ENCODE measurements at regions not wholly inside any gene's neighbourhood (a gene's known extent, or its start where the extent isn't known, plus 50 kb on each side); places are given as distances from the start of the nearest gene placed in this dataset.
"Not testable (repeated sequence)": the region's sequence is repeated elsewhere in the genome, so short reads cannot be mapped to it uniquely, and the experiment has no call there.

- no peak for DNase-seq (ENCODE audit: low read depth)
Observed at GRCh38 chr13:99737481-99738245, 233.9 kb downstream of the ZIC5 start.

DNA sequence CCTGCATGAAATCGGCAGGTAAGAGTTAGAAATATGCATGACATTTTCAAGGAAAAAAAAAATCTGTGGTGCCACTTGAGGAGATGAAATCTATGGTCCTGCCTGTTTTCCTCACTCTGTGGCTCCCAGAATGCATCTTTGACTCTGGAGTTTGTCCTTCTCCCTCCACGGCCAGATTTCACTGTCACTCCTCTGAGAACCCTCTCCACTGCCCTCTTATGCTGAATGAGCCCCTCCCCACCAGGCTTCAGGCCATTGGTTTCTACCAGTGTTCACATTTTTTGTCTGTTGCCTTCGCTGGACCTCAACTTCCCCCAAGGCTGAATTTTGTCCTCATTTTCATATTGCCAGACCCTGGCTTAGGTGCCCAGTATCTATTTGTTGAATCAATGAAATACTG is 235.0 kb downstream of the ZIC5 start:
- DNase-seq (ENCODE audit: low read depth), result no peak

DNA sequence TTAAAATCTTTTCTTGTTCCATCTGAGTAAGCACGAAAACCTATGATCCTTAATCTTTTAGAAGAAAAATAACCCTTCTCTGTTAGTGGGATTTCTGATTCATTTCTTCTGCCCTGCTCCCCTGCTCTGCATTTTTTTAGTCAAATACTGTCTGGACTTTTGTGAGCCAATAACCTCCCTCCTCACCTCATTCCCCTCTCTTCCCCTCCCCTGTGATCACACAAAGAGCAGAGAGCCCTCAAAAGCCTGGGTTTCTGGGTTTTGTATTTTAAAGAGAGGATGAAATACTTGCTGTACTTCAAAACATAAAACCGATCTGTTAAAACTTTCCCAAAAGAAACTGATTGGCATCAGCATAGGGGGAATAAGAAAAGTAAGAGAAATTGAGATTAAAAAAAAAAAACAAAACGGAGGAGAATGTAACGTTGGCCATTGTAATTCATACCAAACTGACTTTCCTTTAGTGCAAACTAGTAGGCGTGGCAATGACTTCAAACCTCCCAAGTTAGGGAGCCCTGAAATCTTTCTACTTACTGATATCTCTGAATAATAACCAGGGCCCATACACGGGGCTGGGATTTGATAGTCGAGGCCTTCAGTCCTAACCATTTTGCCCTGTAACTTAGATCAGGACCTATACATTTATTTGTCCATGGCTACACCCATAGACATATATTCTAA is 232.9 kb downstream of the TM9SF2 start:
- DNase-seq (ENCODE audit: low read depth), result no peak

- DNase-seq (ENCODE audit: low read depth), result no peak
Observed at GRCh38 chr13:99733346-99733745, 232.1 kb downstream of the TM9SF2 start.

DNA sequence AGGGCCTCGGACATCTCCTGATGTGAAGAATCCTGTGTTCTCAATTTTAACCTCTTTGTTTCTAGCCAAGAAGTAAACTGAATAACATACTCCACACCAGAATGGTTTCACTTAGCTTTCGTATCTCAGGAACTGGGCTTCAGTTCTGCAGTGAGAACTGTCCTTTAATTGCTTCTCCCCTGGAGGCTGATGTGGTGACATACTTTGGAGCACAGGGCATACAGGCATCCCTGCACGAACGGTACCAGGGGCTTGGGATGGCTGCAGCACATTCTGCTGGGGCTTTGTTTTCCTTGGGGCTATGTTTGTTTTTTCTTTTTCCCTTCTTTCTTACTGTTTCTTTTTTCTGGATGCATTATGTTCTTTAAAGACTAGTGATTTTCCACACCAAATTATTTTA is 230.5 kb downstream of the TM9SF2 start:
- no peak for DNase-seq (ENCODE audit: low read depth)

DNA sequence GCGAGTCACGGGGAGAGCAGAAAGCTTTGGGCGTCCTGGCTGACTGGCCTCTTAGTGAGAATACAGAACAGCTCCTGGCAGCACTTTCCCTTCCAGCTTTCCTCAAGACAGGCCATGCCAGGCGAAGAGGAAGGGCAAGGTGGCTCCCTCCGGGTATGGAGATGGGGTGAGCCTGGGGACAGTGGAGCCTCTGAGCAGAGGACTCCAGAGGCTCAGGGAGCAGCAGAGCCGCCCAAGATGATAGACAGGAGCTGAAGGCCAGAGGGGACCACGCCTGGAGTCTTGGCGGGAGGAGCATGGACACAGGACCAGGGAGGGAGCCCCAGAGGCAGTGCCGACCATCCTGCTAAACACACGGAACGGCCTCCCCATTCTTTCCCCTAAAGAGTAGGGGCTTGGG is 229.1 kb downstream of the TM9SF2 start:
- DNase-seq (ENCODE audit: low read depth), result no peak

DNA sequence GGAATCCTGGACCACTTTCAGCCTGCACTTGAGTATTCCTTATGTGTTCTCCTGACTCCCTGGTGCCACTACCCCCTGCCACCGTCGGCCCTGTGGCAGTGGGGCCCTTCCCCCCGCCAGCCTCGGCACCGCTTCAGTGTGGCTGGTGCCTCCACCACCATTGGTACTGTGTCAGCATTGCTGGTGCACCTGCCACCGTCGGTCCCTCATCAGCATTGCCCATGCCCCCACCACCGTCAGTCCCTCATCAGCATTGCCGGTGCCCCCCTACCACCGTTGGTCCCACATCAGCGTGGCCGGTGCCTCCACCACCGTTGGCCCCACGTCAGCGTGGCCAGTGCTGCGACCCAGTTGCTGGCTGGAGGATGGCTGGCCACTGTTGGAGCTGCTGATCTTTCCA is 228.5 kb downstream of the TM9SF2 start:
- DNase-seq (ENCODE audit: low read depth), result no peak

- DNase-seq (ENCODE audit: low read depth), result not testable (repeated sequence)
Observed at GRCh38 chr13:99727651-99728050, 226.4 kb downstream of the TM9SF2 start.

DNA sequence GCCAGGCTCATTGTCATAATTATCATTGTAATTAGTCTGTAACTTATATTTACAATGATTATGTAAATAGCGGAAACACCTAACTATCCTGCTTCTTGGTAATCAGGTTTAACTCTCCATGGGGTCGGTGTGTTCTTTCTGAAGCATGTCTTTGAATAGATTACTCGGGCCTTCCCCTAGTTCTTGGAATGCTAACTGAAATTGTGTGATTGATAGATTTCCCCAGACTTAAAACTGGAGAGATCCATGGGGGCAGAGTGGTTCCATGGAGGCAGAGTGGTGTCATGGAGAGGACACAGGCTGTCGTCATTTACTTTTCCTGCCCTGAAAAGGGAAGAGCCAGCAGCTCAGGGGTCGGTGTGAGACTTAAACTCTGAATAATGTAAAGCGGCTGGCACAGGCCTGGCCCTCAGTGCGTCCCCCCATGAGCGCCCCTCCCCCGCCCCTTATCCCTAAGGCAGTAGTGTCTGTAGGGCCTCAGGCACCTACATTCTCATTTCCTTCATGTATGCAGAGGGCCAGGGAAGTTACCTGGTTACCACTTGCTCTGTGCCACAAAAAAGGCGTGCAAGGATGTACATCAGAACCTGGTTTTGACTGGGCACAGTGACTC is 225.1 kb downstream of the TM9SF2 start:
- no peak for DNase-seq (ENCODE audit: low read depth)

- no peak for DNase-seq (ENCODE audit: low read depth)
Observed at GRCh38 chr13:99725644-99726043, 224.4 kb downstream of the TM9SF2 start.

- no peak for DNase-seq (ENCODE audit: low read depth)
Observed at GRCh38 chr13:99724633-99725517, 223.6 kb downstream of the TM9SF2 start.

DNA sequence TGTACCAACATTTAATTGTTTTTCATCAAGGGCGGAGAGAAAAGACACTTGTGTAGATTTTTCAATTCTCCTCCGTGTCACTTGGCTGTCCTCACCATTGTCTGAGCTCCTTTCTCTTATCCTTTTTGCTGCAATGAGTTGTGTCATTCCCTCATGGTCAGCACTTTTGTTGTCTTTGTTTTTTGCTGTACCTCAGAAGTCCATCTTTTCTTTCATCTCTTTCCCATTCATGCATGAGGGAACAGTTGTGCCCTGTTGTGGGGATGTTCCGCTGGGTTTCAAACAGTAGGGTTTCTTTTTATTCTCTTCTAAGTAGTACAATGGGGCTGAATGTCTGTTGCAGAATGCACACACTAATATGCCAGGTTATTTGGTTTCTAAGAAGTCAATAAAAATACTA is 222.6 kb downstream of the TM9SF2 start:
- DNase-seq (ENCODE audit: low read depth), result no peak

DNA sequence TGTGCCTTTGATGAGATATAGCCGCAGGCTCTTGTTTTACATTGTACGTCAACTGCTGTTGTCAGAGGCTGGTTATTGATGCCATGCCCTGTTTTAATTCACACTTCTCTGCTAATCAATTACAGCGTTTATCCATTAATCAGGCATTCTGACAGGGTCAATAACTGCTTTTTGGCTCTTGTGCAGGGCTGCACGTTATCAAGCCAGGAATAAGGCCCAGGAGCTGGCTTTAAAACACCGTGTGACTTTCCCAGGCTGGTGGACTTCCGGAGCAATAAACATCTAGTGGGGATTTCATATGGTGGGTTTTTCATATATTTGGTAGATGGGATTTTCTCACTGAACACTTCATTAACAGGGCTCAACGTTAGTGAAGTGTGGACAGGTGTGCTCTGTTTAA is 221.7 kb downstream of the TM9SF2 start:
- no peak for DNase-seq (ENCODE audit: low read depth)

- DNase-seq (ENCODE audit: low read depth), result no peak
Observed at GRCh38 chr13:99722338-99722818, 221.1 kb downstream of the TM9SF2 start.

GRCh38 chr13:99721606-99722337 is 220.5 kb downstream of the TM9SF2 start:
- no peak for DNase-seq (ENCODE audit: low read depth)

DNA sequence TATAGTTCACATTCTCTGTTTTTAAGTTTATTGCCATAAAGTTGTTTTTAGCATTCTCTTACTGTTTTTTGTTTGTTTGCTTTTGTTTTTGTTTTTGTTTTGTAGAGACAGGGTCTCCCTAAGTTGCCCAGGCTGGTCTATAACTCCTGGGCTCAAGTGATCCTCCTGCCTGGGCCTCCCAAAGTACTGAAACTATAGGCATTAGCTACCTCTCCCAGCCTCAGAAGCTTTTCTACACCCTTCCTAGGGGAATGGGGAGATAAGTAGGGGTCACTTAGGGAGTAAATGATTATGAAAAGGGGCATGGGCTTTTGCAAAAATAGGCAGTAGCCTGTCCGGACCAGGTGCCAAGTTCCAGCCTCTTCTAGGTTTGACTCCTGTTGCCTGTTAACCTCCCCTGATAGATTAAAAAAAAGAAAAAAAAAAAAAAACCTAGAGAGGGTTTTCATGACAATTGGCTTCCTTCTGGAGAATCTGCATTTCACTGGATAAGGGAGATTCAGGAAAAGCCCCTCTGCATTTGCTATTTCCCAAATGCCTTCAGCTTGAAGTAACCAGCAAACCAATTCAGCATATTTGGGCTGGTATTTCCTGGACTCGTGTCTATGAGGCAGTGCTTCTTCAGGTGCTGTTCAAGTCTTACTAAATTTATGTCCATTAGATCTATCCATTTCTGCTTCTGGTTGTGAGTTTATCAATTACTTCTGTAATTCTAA is 216.8 kb downstream of the TM9SF2 start:
- no peak for DNase-seq (ENCODE audit: low read depth)

DNA sequence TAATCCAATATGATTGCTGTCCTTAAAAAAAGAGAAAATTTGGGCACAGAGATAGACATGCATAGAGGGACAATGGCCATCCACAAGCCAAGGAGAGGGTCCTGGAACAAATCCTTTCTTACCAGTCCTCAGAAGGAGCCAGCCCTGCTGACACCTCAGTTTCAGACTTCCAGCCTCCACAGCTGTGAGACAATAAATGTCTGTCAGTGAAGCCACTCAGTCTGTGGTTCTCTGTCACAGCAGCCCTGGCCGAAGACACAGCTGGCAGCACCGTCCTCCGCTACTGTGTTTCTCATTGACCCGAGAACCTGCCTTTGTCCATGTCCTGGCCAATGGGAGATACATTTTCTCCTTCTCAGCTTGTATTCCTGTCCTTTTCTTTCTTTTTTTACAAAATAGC is 207.9 kb downstream of the TM9SF2 start:
- DNase-seq (ENCODE audit: low read depth), result no peak

GRCh38 chr13:99704390-99704789 is 203.1 kb downstream of the TM9SF2 start:
- no peak for DNase-seq (ENCODE audit: low read depth)

- DNase-seq (ENCODE audit: low read depth), result no peak
Observed at GRCh38 chr13:99703908-99704307, 202.6 kb downstream of the TM9SF2 start.

- no peak for DNase-seq (ENCODE audit: low read depth)
Observed at GRCh38 chr13:99702687-99703319, 201.5 kb downstream of the TM9SF2 start.

All from HS-27A (cell line).